Esophagus muscularis mucosa (tissue), 4 donors: ENCODE measurements at regions not wholly inside any gene's neighbourhood (a gene's known extent, or its start where the extent isn't known, plus 50 kb on each side); places are given as distances from the start of the nearest gene placed in this dataset.

Source experiments
- DNase-seq: peaks from one replicate; pipeline ENCODE4 v3.0.0-alpha.2; 2017; ENCODE audit errors: extremely low spot score
- H3K27ac ChIP-seq, 4 donors: fragments of 200-600 bp; sonication (generic); replicated peaks in 1 of 4; 1 replicate in 3 of 4; 2 replicates in 1 of 4; pipeline ENCODE4 v1.5.1; 2016 to 2019; ENCODE audit warnings: mild to moderate bottlenecking in 1 of 4
- H3K27me3 ChIP-seq, 4 donors: fragments of 200-600 bp; sonication (generic); one replicate each; pipeline versions ENCODE4 v1.5.1 to v1.6.0; 2016 to 2019
- H3K36me3 ChIP-seq, 4 donors: fragments of 200-600 bp; sonication (generic); one replicate each; pipeline ENCODE4 v1.5.1; 2016 to 2019
- H3K4me1 ChIP-seq, 4 donors: fragments of 200-600 bp; sonication (generic); one replicate each; pipeline ENCODE4 v1.5.1; 2016 to 2019
- H3K4me3 ChIP-seq, 4 donors: fragments of 200-600 bp; sonication (generic); 1 replicate in 2 of 4; 2 replicates in 2 of 4; pipeline ENCODE4 v1.5.1; 2016 to 2019; ENCODE audit warnings: mild to moderate bottlenecking in 4 of 4, moderate library complexity in 1 of 4
- H3K9me3 ChIP-seq, 4 donors: fragments of 200-600 bp; sonication (generic); 1 replicate in 3 of 4; 2 replicates in 1 of 4; pipeline ENCODE4 v1.5.1; 2016 to 2019
- EP300 ChIP-seq: sonication (generic); formaldehyde crosslinking; IDR thresholded peaks from one replicate; pipeline ENCODE4 v1.6.1; 2017; ENCODE audit warnings: antibody characterized with exemption
- POLR2A ChIP-seq: fragments of 450-650 bp; IDR thresholded peaks from one replicate; pipeline ENCODE4 v1.6.1; 2017; ENCODE audit warnings: antibody characterized with exemption, moderate library complexity, mild to moderate bottlenecking, low read depth
- POLR2AphosphoS5 ChIP-seq, 2 donors: sonication (generic); formaldehyde crosslinking; IDR thresholded peaks; one replicate each; pipeline ENCODE4 v1.6.1; 2017; ENCODE audit warnings: antibody characterized with exemption in 2 of 2
- WGBS: methylation state at CpG from one replicate; pipeline ENCODE4 v1.1.5; 2018; 5-methylcytosine and 5-hydroxymethylcytosine counted together
- intact Hi-C: fragments of 100-400 bp; cut with DNase I; formaldehyde crosslinking; loops from one replicate; pipeline ENCODE4 v1.15.1; 2023
- TF ChIP-seq, protein P1 (sequence below), 3 experiments: fragments of 200-600 bp in 2 of 3; fragments of 450-650 bp in 1 of 3; sonication (generic) in 2 of 3; IDR thresholded peaks; one replicate each; pipeline ENCODE4 v1.5.1; 2017 to 2019; ENCODE audit warnings: antibody characterized with exemption in 3 of 3, mild to moderate bottlenecking in 2 of 3, moderate library complexity in 1 of 3

GRCh38 chr5:104375345-104375744 is 812.8 kb upstream of the NUDT12 start:
- Histone ChIP-seq H3K4me3 (no peak overlapping the region), H3K27me3 (no peaks in the 10 kb centered on the region), H3K4me1 (no peaks in the 10 kb centered on the region), H3K36me3 (no peaks in the 10 kb centered on the region), H3K9me3 (no peaks in the 10 kb centered on the region), H3K27ac (no peak overlapping the region)
- DNase-seq = no peak
- WGBS = 13% methylated on average over 1 of the region's 1 CpG
- no peak for TF ChIP-seq POLR2AphosphoS5 (IDR thresholded peaks at IDR 0.05)
- intact Hi-C loops = no loop called here

- no peaks in the 10 kb centered on the region for H3K4me1 ChIP-seq
These were observed 810.2 kb upstream of the NUDT12 start for GRCh38 chr5:104372796-104373195.

DNA sequence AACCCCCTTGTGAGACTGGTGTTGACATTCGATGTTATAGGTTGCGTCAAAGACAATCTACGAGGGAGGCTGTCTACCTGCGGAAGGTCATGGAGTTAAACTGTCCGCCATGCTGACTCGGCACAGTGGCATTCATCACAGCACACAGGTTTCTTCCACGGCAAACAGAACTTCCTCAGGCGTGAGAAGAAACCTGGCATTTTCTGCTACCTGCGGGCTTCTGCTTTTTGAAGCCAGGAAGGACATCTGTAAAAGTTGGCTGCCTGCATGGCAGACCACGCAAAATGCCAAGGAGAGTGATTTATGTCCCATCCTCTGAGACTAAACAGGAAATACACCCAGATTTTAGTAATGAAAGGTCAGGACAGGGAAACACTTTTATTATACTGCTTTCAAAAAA is 809.8 kb upstream of the NUDT12 start:
- WGBS = 67% methylated on average over 10 of the region's 10 CpGs
- Histone ChIP-seq H3K9me3 (no peaks in the 10 kb centered on the region), H3K27me3 (no peaks in the 10 kb centered on the region), H3K4me1 (no peaks in the 10 kb centered on the region), H3K36me3 (no peaks in the 10 kb centered on the region), H3K27ac (no peak overlapping the region), H3K4me3 (no peak overlapping the region)
- intact Hi-C loops = no loop called here
- DNase-seq = no peak
- TF ChIP-seq EP300 (no peak), POLR2A (no peak), POLR2AphosphoS5 (IDR thresholded peaks at IDR 0.05) (no peak)
- TF ChIP-seq, protein P1, sequence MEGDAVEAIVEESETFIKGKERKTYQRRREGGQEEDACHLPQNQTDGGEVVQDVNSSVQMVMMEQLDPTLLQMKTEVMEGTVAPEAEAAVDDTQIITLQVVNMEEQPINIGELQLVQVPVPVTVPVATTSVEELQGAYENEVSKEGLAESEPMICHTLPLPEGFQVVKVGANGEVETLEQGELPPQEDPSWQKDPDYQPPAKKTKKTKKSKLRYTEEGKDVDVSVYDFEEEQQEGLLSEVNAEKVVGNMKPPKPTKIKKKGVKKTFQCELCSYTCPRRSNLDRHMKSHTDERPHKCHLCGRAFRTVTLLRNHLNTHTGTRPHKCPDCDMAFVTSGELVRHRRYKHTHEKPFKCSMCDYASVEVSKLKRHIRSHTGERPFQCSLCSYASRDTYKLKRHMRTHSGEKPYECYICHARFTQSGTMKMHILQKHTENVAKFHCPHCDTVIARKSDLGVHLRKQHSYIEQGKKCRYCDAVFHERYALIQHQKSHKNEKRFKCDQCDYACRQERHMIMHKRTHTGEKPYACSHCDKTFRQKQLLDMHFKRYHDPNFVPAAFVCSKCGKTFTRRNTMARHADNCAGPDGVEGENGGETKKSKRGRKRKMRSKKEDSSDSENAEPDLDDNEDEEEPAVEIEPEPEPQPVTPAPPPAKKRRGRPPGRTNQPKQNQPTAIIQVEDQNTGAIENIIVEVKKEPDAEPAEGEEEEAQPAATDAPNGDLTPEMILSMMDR (IDR thresholded peaks at IDR 0.05) = no peak

More at GRCh38 chr5:104372796-104373195, 810.2 kb upstream of the NUDT12 start:
- intact Hi-C loops = no loop called here
- Histone ChIP-seq H3K9me3 (no peaks in the 10 kb centered on the region), H3K27ac (no peak overlapping the region), H3K36me3 (no peaks in the 10 kb centered on the region), H3K4me3 (no peak overlapping the region), H3K27me3 (no peaks in the 10 kb centered on the region)
- DNase-seq = no peak
- 35% methylated on average over 2 of the region's 2 CpGs for WGBS
- TF ChIP-seq EP300 (no peak), POLR2AphosphoS5 (IDR thresholded peaks at IDR 0.05) (no peak), POLR2A (no peak)
- TF ChIP-seq, protein P1 (IDR thresholded peaks at IDR 0.05) = no peak

GRCh38 chr5:104370523-104370922 is 807.9 kb upstream of the NUDT12 start:
- 41% methylated on average over 1 of the region's 1 CpG for WGBS
- intact Hi-C loops = no loop called here
- no peak for DNase-seq
- no peaks in the 10 kb centered on the region for H3K27me3 ChIP-seq
- no peak overlapping the region for H3K27ac ChIP-seq
- no peaks in the 10 kb centered on the region for H3K36me3 ChIP-seq
- no peaks in the 10 kb centered on the region for H3K9me3 ChIP-seq
- no peaks in the 10 kb centered on the region for H3K4me1 ChIP-seq
- no peak for TF ChIP-seq POLR2A
- no peak for TF ChIP-seq EP300
- no peak for TF ChIP-seq POLR2AphosphoS5 (IDR thresholded peaks at IDR 0.05)
- TF ChIP-seq, protein P1 (IDR thresholded peaks at IDR 0.05) = no peak
- no peak overlapping the region for H3K4me3 ChIP-seq

- Histone ChIP-seq H3K36me3 (no peaks in the 10 kb centered on the region), H3K9me3 (no peaks in the 10 kb centered on the region), H3K4me1 (no peaks in the 10 kb centered on the region), H3K4me3 (no peak overlapping the region), H3K27ac (no peak overlapping the region), H3K27me3 (no peaks in the 10 kb centered on the region)
- intact Hi-C loops = no loop called here
- DNase-seq = no peak
- TF ChIP-seq POLR2A = no peak
- no peak for TF ChIP-seq POLR2AphosphoS5 (IDR thresholded peaks at IDR 0.05)
- no peak for TF ChIP-seq EP300
- TF ChIP-seq, protein P1 (IDR thresholded peaks at IDR 0.05) = no peak
These were observed 805.4 kb upstream of the NUDT12 start for GRCh38 chr5:104367978-104368377.
